ENCODE measurements at regions not wholly inside any gene's neighbourhood (a gene's known extent, or its start where the extent isn't known, plus 50 kb on each side); places are given as distances from the start of the nearest gene placed in this dataset.

GRCh38 chr9:88934876-88935535 is 56.3 kb upstream of the S1PR3 start:
- DNase-seq, result no peak

GRCh38 chr9:88936132-88936531 is 55.1 kb upstream of the S1PR3 start:
- DNase-seq, result no peak

GRCh38 chr9:88936668-88937067 is 54.6 kb upstream of the S1PR3 start:
- no peak for DNase-seq

- DNase-seq, result no peak
Observed at GRCh38 chr9:88937248-88937647, 54.0 kb upstream of the S1PR3 start.

GRCh38 chr9:88938189-88938588 is 53.1 kb upstream of the S1PR3 start:
- no peak for DNase-seq
